IMR-90 (cell line): ENCODE measurements at regions not wholly inside any gene's neighbourhood (a gene's known extent, or its start where the extent isn't known, plus 50 kb on each side); places are given as distances from the start of the nearest gene placed in this dataset.

Experiments used
- BHLHE40 ChIP-seq: fragments of 150-350 bp; IDR thresholded peaks from 2 replicates; pipeline ENCODE4 v1.6.1; 2016; ENCODE audit warnings: mild to moderate bottlenecking, low read depth, low read length
- ELK1 ChIP-seq: fragments of 150-350 bp; IDR thresholded peaks from 2 replicates; pipeline ENCODE4 v1.6.1; 2016; ENCODE audit warnings: low read depth, mild to moderate bottlenecking, low read length, moderate library complexity, borderline replicate concordance
- MAFK ChIP-seq: IDR thresholded peaks from 2 replicates; pipeline ENCODE4 v1.6.1; 2012; ENCODE audit warnings: low read depth, low read length, improper control_type of control experiment
- MXI1 ChIP-seq: IDR thresholded peaks from 2 replicates; pipeline ENCODE4 v1.6.1; 2012; ENCODE audit warnings: low read depth, mild to moderate bottlenecking, low read length, moderate library complexity, borderline replicate concordance
- POLR2A ChIP-seq: IDR thresholded peaks from 2 replicates; pipeline ENCODE4 v1.6.1; 2012; ENCODE audit warnings: mild to moderate bottlenecking, low read depth, low read length
- RCOR1 ChIP-seq: IDR thresholded peaks from 2 replicates; pipeline ENCODE4 v1.6.1; 2012; ENCODE audit warnings: mild to moderate bottlenecking, low read length, improper control_type of control experiment; ENCODE audit not compliant: insufficient replicate concordance
- RFX5 ChIP-seq: IDR thresholded peaks from 2 replicates; pipeline ENCODE4 v1.8.0; 2012; ENCODE audit warnings: low read depth, mild to moderate bottlenecking, low read length, moderate library complexity
- TF ChIP-seq, protein P1 (sequence below): conservative IDR thresholded peaks from 2 replicates; pipeline ENCODE4 v1.5.1; 2012; ENCODE audit warnings: mild to moderate bottlenecking, low read depth, low read length, improper control_type of control experiment

- TF ChIP-seq POLR2A (no peak), BHLHE40 (no peak), RFX5 (no peak), RCOR1 (no peak), MXI1 (no peak), ELK1 (no peak), MAFK (no peak)
- TF ChIP-seq, protein P1, sequence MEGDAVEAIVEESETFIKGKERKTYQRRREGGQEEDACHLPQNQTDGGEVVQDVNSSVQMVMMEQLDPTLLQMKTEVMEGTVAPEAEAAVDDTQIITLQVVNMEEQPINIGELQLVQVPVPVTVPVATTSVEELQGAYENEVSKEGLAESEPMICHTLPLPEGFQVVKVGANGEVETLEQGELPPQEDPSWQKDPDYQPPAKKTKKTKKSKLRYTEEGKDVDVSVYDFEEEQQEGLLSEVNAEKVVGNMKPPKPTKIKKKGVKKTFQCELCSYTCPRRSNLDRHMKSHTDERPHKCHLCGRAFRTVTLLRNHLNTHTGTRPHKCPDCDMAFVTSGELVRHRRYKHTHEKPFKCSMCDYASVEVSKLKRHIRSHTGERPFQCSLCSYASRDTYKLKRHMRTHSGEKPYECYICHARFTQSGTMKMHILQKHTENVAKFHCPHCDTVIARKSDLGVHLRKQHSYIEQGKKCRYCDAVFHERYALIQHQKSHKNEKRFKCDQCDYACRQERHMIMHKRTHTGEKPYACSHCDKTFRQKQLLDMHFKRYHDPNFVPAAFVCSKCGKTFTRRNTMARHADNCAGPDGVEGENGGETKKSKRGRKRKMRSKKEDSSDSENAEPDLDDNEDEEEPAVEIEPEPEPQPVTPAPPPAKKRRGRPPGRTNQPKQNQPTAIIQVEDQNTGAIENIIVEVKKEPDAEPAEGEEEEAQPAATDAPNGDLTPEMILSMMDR: no peak
Measured at GRCh38 chr14:104291123-104292000, 153.0 kb downstream of the KIF26A start.
